COR-L47 (cell line): ENCODE measurements at regions not wholly inside any gene's neighbourhood (a gene's known extent, or its start where the extent isn't known, plus 50 kb on each side); places are given as distances from the start of the nearest gene placed in this dataset.
"Not testable (repeated sequence)": the region's sequence is repeated elsewhere in the genome, so short reads cannot be mapped to it uniquely, and the experiment has no call there.

Experiments
- DNase-seq: peaks from one replicate; lab custom pipeline; 2025; lab: John Stamatoyannopoulos, UW

DNA sequence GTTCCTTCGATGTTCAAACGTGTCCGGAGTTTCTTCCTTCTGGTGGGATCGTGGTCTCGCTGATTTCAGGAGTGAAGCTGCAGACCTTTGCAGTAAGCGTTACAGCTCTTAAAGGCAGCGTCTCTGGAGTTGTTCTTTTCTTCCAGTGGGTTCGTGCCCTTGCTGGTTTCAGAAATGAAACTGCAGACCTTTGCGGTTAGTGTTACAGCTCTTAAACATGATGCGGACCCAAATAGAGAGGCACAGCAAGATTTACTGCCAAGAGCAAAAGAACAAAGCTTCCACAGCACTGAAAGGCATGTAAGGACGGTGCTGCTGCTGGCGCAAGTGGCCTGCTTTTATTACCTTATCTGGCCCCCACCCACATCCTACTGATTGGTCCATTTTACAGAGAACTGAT is 931.4 kb downstream of the IPMK start:
- no peak for DNase-seq

DNA sequence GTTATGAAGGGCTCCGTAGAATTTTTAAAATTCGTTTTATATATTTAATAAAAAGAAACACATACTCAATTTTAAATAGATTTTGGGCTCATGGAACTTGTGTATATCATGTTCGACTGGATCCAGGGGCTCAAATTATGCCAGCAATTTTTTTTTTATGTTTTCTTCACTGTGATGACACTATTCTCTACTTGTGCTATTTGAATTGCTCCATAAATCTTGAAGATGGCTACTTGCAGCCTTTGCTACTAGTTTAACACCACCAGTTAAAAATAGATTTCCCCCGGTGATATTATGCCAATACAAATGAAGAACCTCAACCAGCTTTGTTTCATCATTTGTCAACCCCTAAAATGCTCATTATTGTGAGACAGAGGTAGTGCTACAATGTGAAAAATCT is 933.2 kb downstream of the IPMK start:
- no peak for DNase-seq

- no peak for DNase-seq
Measured at GRCh38 chr10:57333880-57334279, 933.8 kb downstream of the IPMK start.

DNA sequence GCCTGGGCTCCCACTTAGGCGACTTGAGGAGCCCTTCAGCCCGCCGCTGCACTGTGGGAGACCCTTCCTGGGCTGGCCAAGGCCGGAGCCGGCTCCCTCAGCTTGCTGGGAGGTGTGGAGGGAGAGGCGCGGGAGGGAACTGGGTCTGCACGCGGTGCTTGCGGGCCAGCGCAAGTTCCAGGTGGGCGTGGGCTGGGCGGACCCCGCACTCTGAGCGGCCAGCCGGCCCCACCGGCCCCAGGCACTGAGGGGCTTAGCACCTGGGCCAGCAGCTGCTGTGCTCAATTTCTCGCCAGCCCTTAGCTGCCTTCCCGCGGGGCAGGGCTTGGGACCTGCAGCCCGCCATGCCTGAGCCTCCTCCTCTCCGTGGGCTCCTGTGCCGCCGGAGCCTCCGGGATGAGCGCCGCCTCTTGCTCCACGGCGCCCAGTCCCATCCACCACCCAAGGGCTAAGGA is 946.3 kb downstream of the IPMK start:
- DNase-seq: not testable (repeated sequence)

- DNase-seq: no peak
Measured at GRCh38 chr10:57320416-57320815, 947.3 kb downstream of the IPMK start.

DNA sequence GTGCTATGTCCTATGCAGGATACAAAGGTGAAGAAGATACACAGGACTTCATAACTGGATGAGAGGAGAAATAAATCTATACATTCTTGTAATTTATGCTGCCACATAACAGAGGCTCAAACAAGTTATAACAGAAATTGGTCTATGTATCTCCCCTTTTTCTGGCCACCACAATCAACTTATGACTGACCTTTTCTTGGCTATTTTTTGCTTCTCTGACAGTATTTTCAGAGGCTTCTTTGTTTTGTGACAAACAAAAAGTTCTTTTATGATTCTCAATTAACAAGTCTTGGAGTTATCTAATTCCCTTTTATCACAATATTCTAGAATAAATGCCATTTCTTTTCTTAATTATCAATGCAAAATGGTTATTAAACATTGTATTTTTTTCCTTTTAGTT is 953.0 kb upstream of the ZWINT start:
- no peak for DNase-seq

DNA sequence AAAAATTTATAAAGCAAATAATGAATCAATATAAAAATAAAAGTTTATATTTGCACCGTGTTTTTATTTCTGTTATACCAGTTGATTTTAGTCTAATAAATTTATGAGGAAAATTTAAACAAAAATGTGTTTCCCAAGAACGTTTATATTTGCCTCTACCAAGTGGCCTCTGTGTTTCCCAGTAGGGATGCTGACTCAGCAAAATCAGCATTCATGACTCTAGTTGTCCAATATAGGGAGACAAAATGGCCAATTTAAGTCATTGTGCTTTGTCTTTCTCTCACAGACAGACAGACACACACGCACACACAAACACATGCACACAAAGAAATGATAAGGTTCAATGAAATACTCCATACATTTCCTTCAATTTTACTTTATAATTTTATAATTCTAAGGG is 942.5 kb upstream of the ZWINT start:
- no peak for DNase-seq

DNA sequence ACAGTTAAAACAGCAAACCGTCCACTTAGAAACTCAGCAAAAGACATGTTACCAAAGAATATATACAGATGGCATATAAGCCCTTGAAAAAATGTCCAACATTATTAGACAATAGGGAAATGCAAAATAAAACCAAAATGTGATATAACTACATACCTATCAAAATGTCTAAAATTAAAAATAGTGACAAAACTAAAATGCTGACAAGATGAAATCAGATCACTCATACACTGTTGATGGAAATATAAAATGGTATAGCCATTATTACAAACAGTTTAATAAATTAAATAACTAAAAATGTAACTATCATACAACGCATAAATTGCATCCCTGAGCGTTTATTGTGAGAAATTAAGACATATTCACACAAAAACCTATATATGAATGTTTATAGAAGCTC is 939.7 kb upstream of the ZWINT start:
- DNase-seq: no peak

- no peak for DNase-seq
Measured at GRCh38 chr10:57294698-57295097, 933.6 kb upstream of the ZWINT start.

DNA sequence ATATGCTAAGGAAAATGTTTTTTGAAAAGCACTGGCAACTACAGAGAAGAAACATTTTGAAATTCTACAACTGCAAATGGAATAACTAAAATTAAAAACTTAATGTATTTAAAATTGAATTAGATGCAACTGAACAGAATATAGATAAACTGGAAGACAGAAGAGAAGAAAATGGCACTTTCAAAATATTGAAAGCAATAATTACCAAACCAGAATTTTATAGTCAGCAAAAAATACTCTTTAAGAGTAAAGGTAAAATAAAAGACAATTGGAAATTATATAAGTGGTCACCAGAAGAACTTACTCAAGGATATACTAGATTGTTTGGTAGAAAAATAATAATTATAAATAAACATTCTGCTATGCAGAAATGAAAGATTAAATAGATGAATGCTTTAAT is 927.7 kb upstream of the ZWINT start:
- DNase-seq: no peak

DNA sequence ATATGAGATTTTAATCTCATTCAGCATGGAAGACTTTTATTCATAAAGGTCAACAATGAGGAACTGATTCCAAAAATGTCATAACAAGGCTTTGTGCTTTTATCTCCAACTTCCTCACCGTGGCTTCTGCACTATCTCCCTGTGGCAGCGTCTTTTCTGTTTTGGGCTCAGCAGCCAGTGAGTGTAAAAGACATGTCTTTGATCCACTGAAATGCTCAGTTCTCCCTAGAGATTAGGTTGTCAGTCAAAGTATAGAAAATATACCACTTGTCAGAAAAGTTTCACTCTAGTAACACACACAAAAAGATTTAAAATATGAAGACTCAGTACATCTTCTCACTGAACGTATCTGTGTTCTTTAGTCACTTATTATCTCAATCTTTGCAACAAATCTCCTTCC is 901.8 kb upstream of the ZWINT start:
- no peak for DNase-seq

GRCh38 chr10:57260175-57260574 is 899.1 kb upstream of the ZWINT start:
- no peak for DNase-seq

- no peak for DNase-seq
Measured at GRCh38 chr10:57249615-57250281, 888.7 kb upstream of the ZWINT start.

GRCh38 chr10:57247271-57247670 is 886.2 kb upstream of the ZWINT start:
- no peak for DNase-seq

DNA sequence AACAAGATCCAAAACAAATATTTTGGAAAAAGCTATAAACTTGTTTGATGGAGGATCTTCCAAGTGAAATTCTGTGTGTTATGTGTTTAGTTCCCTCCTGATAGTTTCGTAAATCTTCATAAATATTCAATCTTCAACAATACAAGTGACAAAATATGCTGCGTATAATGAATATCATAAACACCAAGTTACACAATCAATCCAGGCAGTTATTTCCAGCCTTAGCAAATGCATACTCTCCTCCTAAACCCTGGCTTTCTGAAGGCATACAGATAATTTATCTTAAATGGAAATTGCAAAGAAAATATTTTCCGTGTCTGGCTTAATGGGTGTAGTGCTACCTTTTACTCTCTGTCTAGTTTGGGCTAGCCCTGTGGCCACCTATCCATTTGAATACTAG is 864.9 kb upstream of the ZWINT start:
- no peak for DNase-seq

DNA sequence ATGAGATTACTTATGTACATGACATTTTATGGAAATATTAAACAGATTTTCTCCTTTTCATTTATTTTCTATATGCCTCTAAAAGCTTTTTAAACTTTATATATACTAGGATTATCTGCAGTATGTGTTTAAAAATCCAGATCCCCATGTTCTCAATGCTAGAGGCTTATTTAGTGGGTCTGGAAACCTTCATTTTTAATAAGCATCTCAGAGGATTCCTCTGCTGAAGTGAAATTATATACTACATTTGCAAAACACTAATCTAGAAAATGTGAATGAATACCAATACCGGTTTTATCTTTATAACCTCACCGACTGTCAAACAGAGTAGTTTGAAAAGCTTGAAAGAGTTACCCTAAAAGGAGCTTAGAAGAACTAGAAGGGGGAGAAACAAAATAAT is 863.8 kb upstream of the ZWINT start:
- no peak for DNase-seq

DNA sequence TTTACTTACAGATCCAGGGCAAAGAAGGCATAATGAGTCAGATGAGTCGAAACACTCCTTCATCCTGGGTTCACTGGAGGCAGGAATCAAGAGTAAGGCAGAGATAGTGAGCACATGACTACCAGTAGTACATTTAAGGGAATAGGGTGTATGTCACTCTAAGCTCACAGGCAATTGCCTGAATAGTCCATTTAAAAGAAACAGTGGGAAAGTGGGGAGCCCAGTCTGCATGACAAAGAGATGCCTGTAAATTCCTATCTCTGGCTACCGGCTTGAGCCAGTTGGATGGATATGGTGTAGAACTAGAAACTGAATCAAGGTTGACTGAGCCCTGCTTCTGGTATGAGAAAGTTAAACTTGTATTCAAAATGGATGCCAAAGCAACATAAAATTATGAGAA is 861.5 kb upstream of the ZWINT start:
- DNase-seq: no peak

- no peak for DNase-seq
Measured at GRCh38 chr10:57222129-57222528, 861.1 kb upstream of the ZWINT start.

DNA sequence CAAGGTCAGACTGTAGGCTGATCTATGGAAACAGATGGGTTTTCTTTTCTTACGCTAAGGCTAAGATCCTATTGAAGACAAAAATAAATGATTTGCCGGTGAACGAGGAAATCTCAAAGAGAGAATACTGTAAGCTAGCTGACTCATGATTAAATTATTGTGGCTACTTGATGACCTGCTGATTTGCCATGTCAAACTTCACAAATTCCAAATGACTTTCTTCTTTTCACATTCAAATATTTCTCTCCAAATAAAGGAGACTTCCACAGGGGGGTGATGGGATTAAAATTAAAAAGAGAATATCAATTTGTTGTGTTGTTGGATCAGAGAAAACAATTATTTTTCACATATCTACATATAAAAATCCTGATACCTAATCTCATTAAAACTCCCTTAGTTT is 860.6 kb upstream of the ZWINT start:
- DNase-seq: no peak

- DNase-seq: no peak
Measured at GRCh38 chr10:57218382-57218781, 857.3 kb upstream of the ZWINT start.

DNA sequence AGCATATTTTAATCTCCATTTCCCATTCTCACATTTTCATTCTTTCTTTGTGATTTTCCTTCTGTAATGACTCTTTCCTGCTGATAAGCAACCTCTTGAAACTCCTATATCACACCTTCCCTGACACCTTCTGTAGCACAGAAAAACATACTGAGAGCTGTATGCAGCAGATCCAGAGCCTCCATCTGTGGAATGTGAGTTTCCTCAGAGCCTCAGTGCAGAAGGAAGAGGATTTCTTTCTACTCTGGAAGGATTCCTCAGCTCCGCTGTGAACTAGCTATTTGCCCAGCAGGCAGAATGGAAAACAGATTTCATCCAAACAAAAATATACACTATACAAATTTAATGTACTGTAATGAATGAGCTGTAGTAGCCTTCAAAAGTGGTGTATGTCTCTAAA is 841.3 kb upstream of the ZWINT start:
- DNase-seq: no peak

GRCh38 chr10:57188846-57189245 is 827.8 kb upstream of the ZWINT start:
- DNase-seq: no peak

DNA sequence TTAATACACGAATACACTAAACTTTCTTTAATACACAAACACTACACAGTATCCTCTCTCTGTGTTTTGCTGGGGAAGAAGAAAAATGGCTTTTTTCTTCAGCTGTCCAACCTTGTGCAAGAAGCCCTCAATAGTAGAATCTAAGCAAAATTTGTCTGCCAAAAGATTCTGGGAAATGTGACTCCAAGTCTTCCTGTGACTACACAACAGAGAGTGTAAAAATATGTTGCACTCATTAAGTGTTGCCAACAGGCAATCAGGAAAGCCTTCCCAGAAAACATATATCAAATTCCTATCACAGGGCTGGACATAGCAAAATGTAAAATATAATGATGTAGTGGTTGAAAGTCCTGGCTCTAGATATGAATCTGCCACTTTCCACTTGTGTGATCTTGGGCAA is 825.1 kb upstream of the ZWINT start:
- DNase-seq: no peak

- no peak for DNase-seq
Measured at GRCh38 chr10:57169597-57169996, 808.5 kb upstream of the ZWINT start.
